ENCODE measurements at regions not wholly inside any gene's neighbourhood (a gene's known extent, or its start where the extent isn't known, plus 50 kb on each side); places are given as distances from the start of the nearest gene placed in this dataset.
A peak's percentile ranks its signal among the peaks of the same experiment; 100 is the strongest.

GRCh38 chr6:121826156-121826810 is 390.8 kb downstream of the GJA1 start:
- no peak for DNase-seq (ENCODE audit: low spot score)

GRCh38 chr6:121828146-121828886 is 392.9 kb downstream of the GJA1 start:
- no peak for DNase-seq (ENCODE audit: low spot score)

- DNase-seq (ENCODE audit: low spot score), result no peak
Measured at GRCh38 chr6:121830736-121831135, 395.3 kb downstream of the GJA1 start.

GRCh38 chr6:121835662-121836061 is 400.2 kb downstream of the GJA1 start:
- DNase-seq (ENCODE audit: low spot score), result no peak

GRCh38 chr6:121837545-121838229 is 402.2 kb downstream of the GJA1 start:
- no peak for DNase-seq (ENCODE audit: low spot score)

GRCh38 chr6:121838842-121839241 is 403.4 kb downstream of the GJA1 start:
- peak; percentile 22 for DNase-seq (ENCODE audit: low spot score)

- DNase-seq (ENCODE audit: low spot score), result no peak
Measured at GRCh38 chr6:121839896-121840295, 404.4 kb downstream of the GJA1 start.

GRCh38 chr6:121844898-121845297 is 409.5 kb downstream of the GJA1 start:
- no peak for DNase-seq (ENCODE audit: low spot score)

GRCh38 chr6:121847806-121848522 is 412.5 kb downstream of the GJA1 start:
- no peak for DNase-seq (ENCODE audit: low spot score)

- DNase-seq (ENCODE audit: low spot score), result no peak
Measured at GRCh38 chr6:121848523-121849255, 413.2 kb downstream of the GJA1 start.

GRCh38 chr6:121849477-121849876 is 414.0 kb downstream of the GJA1 start:
- peak; percentile 38 for DNase-seq (ENCODE audit: low spot score)

- DNase-seq (ENCODE audit: low spot score), result no peak
Measured at GRCh38 chr6:121851056-121851455, 415.6 kb downstream of the GJA1 start.

- no peak for DNase-seq (ENCODE audit: low spot score)
Measured at GRCh38 chr6:121853686-121854085, 418.2 kb downstream of the GJA1 start.

- no peak for DNase-seq (ENCODE audit: low spot score)
Measured at GRCh38 chr6:121855521-121855920, 420.1 kb downstream of the GJA1 start.

- no peak for DNase-seq (ENCODE audit: low spot score)
Measured at GRCh38 chr6:121856296-121856695, 420.9 kb downstream of the GJA1 start.

GRCh38 chr6:121857551-121857950 is 422.1 kb downstream of the GJA1 start:
- DNase-seq (ENCODE audit: low spot score), result peak; percentile 32

GRCh38 chr6:121858310-121858709 is 422.9 kb downstream of the GJA1 start:
- no peak for DNase-seq (ENCODE audit: low spot score)

- DNase-seq (ENCODE audit: low spot score), result no peak
Measured at GRCh38 chr6:121858986-121859385, 423.5 kb downstream of the GJA1 start.

GRCh38 chr6:121865811-121866210 is 430.4 kb downstream of the GJA1 start:
- no peak for DNase-seq (ENCODE audit: low spot score)

- no peak for DNase-seq (ENCODE audit: low spot score)
Measured at GRCh38 chr6:121867095-121867494, 431.6 kb downstream of the GJA1 start.

- no peak for DNase-seq (ENCODE audit: low spot score)
Measured at GRCh38 chr6:121868206-121868605, 432.8 kb downstream of the GJA1 start.

GRCh38 chr6:121873595-121873994 is 438.1 kb downstream of the GJA1 start:
- no peak for DNase-seq (ENCODE audit: low spot score)

Measured in SW480 (cell line).